WTC11 (cell line): ENCODE measurements at regions not wholly inside any gene's neighbourhood (a gene's known extent, or its start where the extent isn't known, plus 50 kb on each side); places are given as distances from the start of the nearest gene placed in this dataset.

Experiments used
- ATF3 ChIP-seq: sonication (generic); formaldehyde crosslinking; conservative IDR thresholded peaks from 2 replicates; pipeline ENCODE4 v1.8.1; 2022; ENCODE audit warnings: mild to moderate bottlenecking, missing genetic modification reagents
- CDX4 ChIP-seq: fragments of 250-450 bp; sonication (Bioruptor Pico); IDR thresholded peaks from 2 replicates; pipeline ENCODE4 v1.9.0; 2021; ENCODE audit warnings: moderate library complexity, mild to moderate bottlenecking, inconsistent platforms, borderline replicate concordance
- CREM ChIP-seq: sonication (generic); formaldehyde crosslinking; IDR thresholded peaks from 2 replicates; pipeline ENCODE4 v1.8.1; 2022; ENCODE audit warnings: mild to moderate bottlenecking, missing genetic modification reagents, moderate library complexity
- CTCF ChIP-seq: fragments of 200-600 bp; IDR thresholded peaks from 2 replicates; pipeline ENCODE4 v1.8.0; 2022; ENCODE audit warnings: antibody characterized with exemption
- ELF4 ChIP-seq: sonication (generic); formaldehyde crosslinking; IDR thresholded peaks from 2 replicates; pipeline ENCODE4 v1.8.1; 2022; ENCODE audit warnings: low read depth, mild to moderate bottlenecking, moderate library complexity, missing genetic modification reagents
- JAZF1 ChIP-seq: fragments of 250-450 bp; sonication (Bioruptor Pico); IDR thresholded peaks from 2 replicates; pipeline ENCODE4 v1.9.0; 2021; ENCODE audit warnings: moderate library complexity, mild to moderate bottlenecking, inconsistent platforms
- JUN ChIP-seq: sonication (generic); formaldehyde crosslinking; IDR thresholded peaks from 2 replicates; pipeline ENCODE4 v1.8.0; 2023; ENCODE audit warnings: mild to moderate bottlenecking, missing genetic modification reagents
- MAX ChIP-seq: sonication (generic); formaldehyde crosslinking; IDR thresholded peaks from 2 replicates; pipeline ENCODE4 v1.8.0; 2022; ENCODE audit warnings: mild to moderate bottlenecking, missing genetic modification reagents
- NR1H2 ChIP-seq: sonication (generic); formaldehyde crosslinking; IDR thresholded peaks from 2 replicates; pipeline ENCODE4 v1.9.0; 2021; ENCODE audit warnings: mild to moderate bottlenecking, moderate library complexity, missing genetic modification reagents
- STAT6 ChIP-seq: sonication (generic); formaldehyde crosslinking; conservative IDR thresholded peaks from 2 replicates; pipeline ENCODE4 v1.8.1; 2023; ENCODE audit warnings: mild to moderate bottlenecking, low read depth, missing genetic modification reagents, moderate library complexity
- TEAD4 ChIP-seq: sonication (generic); formaldehyde crosslinking; IDR thresholded peaks from 2 replicates; pipeline ENCODE4 v1.8.0; 2022; ENCODE audit warnings: mild to moderate bottlenecking, missing genetic modification reagents
- USF1 ChIP-seq: sonication (generic); formaldehyde crosslinking; IDR thresholded peaks from 2 replicates; pipeline ENCODE4 v1.8.0; 2022; ENCODE audit warnings: mild to moderate bottlenecking, missing genetic modification reagents
- ZBTB21 ChIP-seq: sonication (generic); formaldehyde crosslinking; IDR thresholded peaks from 2 replicates; pipeline ENCODE4 v1.8.1; 2023; ENCODE audit warnings: mild to moderate bottlenecking, missing genetic modification reagents, borderline replicate concordance
- ZNF121 ChIP-seq: sonication (generic); formaldehyde crosslinking; IDR thresholded peaks from 2 replicates; pipeline ENCODE4 v1.8.0; 2023; ENCODE audit warnings: missing genetic modification reagents

GRCh38 chr1:181344091-181344490 lies 139.2 kb upstream of the CACNA1E start:
- TF ChIP-seq CTCF = no peak
- no peak for TF ChIP-seq ZBTB21
- no peak for TF ChIP-seq NR1H2
- TF ChIP-seq ELF4 (CRISPR knock-in tag) = no peak
- TF ChIP-seq CDX4 (CRISPR knock-in tag) = no peak
- TF ChIP-seq CREM = no peak
- TF ChIP-seq ZNF121 (CRISPR knock-in tag) = no peak
- TF ChIP-seq JUN (CRISPR knock-in tag) = no peak
- no peak for TF ChIP-seq JAZF1 (CRISPR knock-in tag)
- no peak for TF ChIP-seq USF1
- TF ChIP-seq ATF3 = no peak
- TF ChIP-seq MAX (CRISPR knock-in tag) = no peak
- no peak for TF ChIP-seq STAT6 (CRISPR knock-in tag)
- no peak for TF ChIP-seq TEAD4 (CRISPR knock-in tag)
